ENCODE measurements at regions not wholly inside any gene's neighbourhood (a gene's known extent, or its start where the extent isn't known, plus 50 kb on each side); places are given as distances from the start of the nearest gene placed in this dataset.

GRCh38 chr11:104529906-104530305, 366.0 kb upstream of the PDGFD start:
- no peak for DNase-seq (ENCODE audit: low read depth, low spot score)

- no peak for DNase-seq (ENCODE audit: low read depth, low spot score)
Measured at GRCh38 chr11:104529213-104529612, 365.3 kb upstream of the PDGFD start.

GRCh38 chr11:104526006-104526405, 362.1 kb upstream of the PDGFD start:
- DNase-seq (ENCODE audit: low read depth, low spot score) = no peak

- DNase-seq (ENCODE audit: low read depth, low spot score) = no peak
Measured at GRCh38 chr11:104525416-104525815, 361.5 kb upstream of the PDGFD start.

GRCh38 chr11:104524254-104524653, 360.3 kb upstream of the PDGFD start:
- DNase-seq (ENCODE audit: low read depth, low spot score) = no peak

GRCh38 chr11:104523611-104524010, 359.7 kb upstream of the PDGFD start:
- no peak for DNase-seq (ENCODE audit: low read depth, low spot score)

- no peak for DNase-seq (ENCODE audit: low read depth, low spot score)
Measured at GRCh38 chr11:104522650-104523049, 358.7 kb upstream of the PDGFD start.

- no peak for DNase-seq (ENCODE audit: low read depth, low spot score)
Measured at GRCh38 chr11:104522123-104522522, 358.2 kb upstream of the PDGFD start.

- DNase-seq (ENCODE audit: low read depth, low spot score) = no peak
Measured at GRCh38 chr11:104510169-104510568, 346.2 kb upstream of the PDGFD start.

GRCh38 chr11:104490182-104490581, 326.2 kb upstream of the PDGFD start:
- no peak for DNase-seq (ENCODE audit: low read depth, low spot score)

GRCh38 chr11:104488561-104488960, 324.6 kb upstream of the PDGFD start:
- no peak for DNase-seq (ENCODE audit: low read depth, low spot score)

- no peak for DNase-seq (ENCODE audit: low read depth, low spot score)
Measured at GRCh38 chr11:104487046-104487806, 323.3 kb upstream of the PDGFD start.

- no peak for DNase-seq (ENCODE audit: low read depth, low spot score)
Measured at GRCh38 chr11:104484804-104485554, 321.0 kb upstream of the PDGFD start.

- DNase-seq (ENCODE audit: low read depth, low spot score) = no peak
Measured at GRCh38 chr11:104476898-104477297, 313.0 kb upstream of the PDGFD start.

- DNase-seq (ENCODE audit: low read depth, low spot score) = no peak
Measured at GRCh38 chr11:104476454-104476853, 312.5 kb upstream of the PDGFD start.

GRCh38 chr11:104467404-104467803, 303.5 kb upstream of the PDGFD start:
- no peak for DNase-seq (ENCODE audit: low read depth, low spot score)

GRCh38 chr11:104465321-104465720, 301.4 kb upstream of the PDGFD start:
- no peak for DNase-seq (ENCODE audit: low read depth, low spot score)

GRCh38 chr11:104464691-104465090, 300.7 kb upstream of the PDGFD start:
- DNase-seq (ENCODE audit: low read depth, low spot score) = no peak

GRCh38 chr11:104462341-104462740, 298.4 kb upstream of the PDGFD start:
- DNase-seq (ENCODE audit: low read depth, low spot score) = peak; percentile 24

- DNase-seq (ENCODE audit: low read depth, low spot score) = no peak
Measured at GRCh38 chr11:104451197-104451893, 287.4 kb upstream of the PDGFD start.

- DNase-seq (ENCODE audit: low read depth, low spot score) = no peak
Measured at GRCh38 chr11:104443387-104443786, 279.4 kb upstream of the PDGFD start.

GRCh38 chr11:104442321-104442720, 278.4 kb upstream of the PDGFD start:
- DNase-seq (ENCODE audit: low read depth, low spot score) = no peak

GRCh38 chr11:104435494-104435893, 271.5 kb upstream of the PDGFD start:
- no peak for DNase-seq (ENCODE audit: low read depth, low spot score)

All from smooth muscle cell of the brain vasculature (primary cell).